Hematopoietic multipotent progenitor cell treated with erythropoietin and hydrocortisone succinate and interleukin-3 and kit ligand, for 6 days (in vitro differentiated cells): ENCODE measurements at regions not wholly inside any gene's neighbourhood (a gene's known extent, or its start where the extent isn't known, plus 50 kb on each side); places are given as distances from the start of the nearest gene placed in this dataset.

ENCODE experiments used
- DNase-seq: peaks from one replicate; pipeline ENCODE4 v3.0.0-alpha.2; 2015

- DNase-seq = no peak
Observed at GRCh38 chr3:152056481-152056880, 183.0 kb downstream of the SUCNR1 start.

GRCh38 chr3:152056987-152057386, 183.5 kb downstream of the SUCNR1 start:
- DNase-seq = no peak

- DNase-seq = no peak
Observed at GRCh38 chr3:152058856-152059255, 185.4 kb downstream of the SUCNR1 start.

GRCh38 chr3:152060701-152061100, 187.3 kb downstream of the SUCNR1 start:
- DNase-seq = no peak

GRCh38 chr3:152061296-152061695, 187.9 kb downstream of the SUCNR1 start:
- no peak for DNase-seq

GRCh38 chr3:152069871-152070270, 196.4 kb downstream of the SUCNR1 start:
- no peak for DNase-seq

- no peak for DNase-seq
Observed at GRCh38 chr3:152071315-152071714, 197.4 kb upstream of the MBNL1 start.

- peak; percentile 78 for DNase-seq
Observed at GRCh38 chr3:152071924-152072323, 196.8 kb upstream of the MBNL1 start.

GRCh38 chr3:152073267-152073666, 195.5 kb upstream of the MBNL1 start:
- DNase-seq = no peak

- DNase-seq = peak; percentile 25
Observed at GRCh38 chr3:152076148-152076547, 192.6 kb upstream of the MBNL1 start.

GRCh38 chr3:152079980-152080379, 188.7 kb upstream of the MBNL1 start:
- no peak for DNase-seq

- DNase-seq = no peak
Observed at GRCh38 chr3:152083135-152083534, 185.6 kb upstream of the MBNL1 start.

- DNase-seq = no peak
Observed at GRCh38 chr3:152084441-152085158, 184.1 kb upstream of the MBNL1 start.

GRCh38 chr3:152087153-152087552, 181.6 kb upstream of the MBNL1 start:
- DNase-seq = peak; percentile 37

- no peak for DNase-seq
Observed at GRCh38 chr3:152089528-152089927, 179.2 kb upstream of the MBNL1 start.

GRCh38 chr3:152091725-152092124, 177.0 kb upstream of the MBNL1 start:
- DNase-seq = no peak

GRCh38 chr3:152093901-152094300, 174.8 kb upstream of the MBNL1 start:
- no peak for DNase-seq

GRCh38 chr3:152094406-152094805, 174.3 kb upstream of the MBNL1 start:
- DNase-seq = no peak

- DNase-seq = no peak
Observed at GRCh38 chr3:152095472-152095871, 173.3 kb upstream of the MBNL1 start.

- DNase-seq = no peak
Observed at GRCh38 chr3:152096280-152096906, 172.3 kb upstream of the MBNL1 start.

GRCh38 chr3:152097120-152097519, 171.6 kb upstream of the MBNL1 start:
- no peak for DNase-seq

GRCh38 chr3:152097770-152098169, 171.0 kb upstream of the MBNL1 start:
- no peak for DNase-seq

- peak; percentile 58 for DNase-seq
Observed at GRCh38 chr3:152100491-152101132, 168.1 kb upstream of the MBNL1 start.

GRCh38 chr3:152102410-152102809, 166.3 kb upstream of the MBNL1 start:
- no peak for DNase-seq
